HG02870 (cell line): ENCODE measurements at regions not wholly inside any gene's neighbourhood (a gene's known extent, or its start where the extent isn't known, plus 50 kb on each side); places are given as distances from the start of the nearest gene placed in this dataset.
"Not testable (repeated sequence)": the region's sequence is repeated elsewhere in the genome, so short reads cannot be mapped to it uniquely, and the experiment has no call there.

ENCODE experiments used
- ATAC-seq: cut with Tn5 transposase; IDR thresholded peaks from one replicate; pipeline ENCODE4 v1.9.1; 2021; ENCODE audit warnings: mild to moderate bottlenecking, moderate library complexity; ENCODE audit not compliant: unreplicated experiment

GRCh38 chr12:131213896-131214442, 260.3 kb downstream of the ADGRD1 start:
- ATAC-seq, result no peak

- ATAC-seq, result not testable (repeated sequence)
These were observed 261.2 kb downstream of the ADGRD1 start for GRCh38 chr12:131214936-131215335.

- not testable (repeated sequence) for ATAC-seq
These were observed 262.9 kb downstream of the ADGRD1 start for GRCh38 chr12:131216587-131216986.

- no peak for ATAC-seq
These were observed 263.4 kb downstream of the ADGRD1 start for GRCh38 chr12:131217024-131217586.

DNA sequence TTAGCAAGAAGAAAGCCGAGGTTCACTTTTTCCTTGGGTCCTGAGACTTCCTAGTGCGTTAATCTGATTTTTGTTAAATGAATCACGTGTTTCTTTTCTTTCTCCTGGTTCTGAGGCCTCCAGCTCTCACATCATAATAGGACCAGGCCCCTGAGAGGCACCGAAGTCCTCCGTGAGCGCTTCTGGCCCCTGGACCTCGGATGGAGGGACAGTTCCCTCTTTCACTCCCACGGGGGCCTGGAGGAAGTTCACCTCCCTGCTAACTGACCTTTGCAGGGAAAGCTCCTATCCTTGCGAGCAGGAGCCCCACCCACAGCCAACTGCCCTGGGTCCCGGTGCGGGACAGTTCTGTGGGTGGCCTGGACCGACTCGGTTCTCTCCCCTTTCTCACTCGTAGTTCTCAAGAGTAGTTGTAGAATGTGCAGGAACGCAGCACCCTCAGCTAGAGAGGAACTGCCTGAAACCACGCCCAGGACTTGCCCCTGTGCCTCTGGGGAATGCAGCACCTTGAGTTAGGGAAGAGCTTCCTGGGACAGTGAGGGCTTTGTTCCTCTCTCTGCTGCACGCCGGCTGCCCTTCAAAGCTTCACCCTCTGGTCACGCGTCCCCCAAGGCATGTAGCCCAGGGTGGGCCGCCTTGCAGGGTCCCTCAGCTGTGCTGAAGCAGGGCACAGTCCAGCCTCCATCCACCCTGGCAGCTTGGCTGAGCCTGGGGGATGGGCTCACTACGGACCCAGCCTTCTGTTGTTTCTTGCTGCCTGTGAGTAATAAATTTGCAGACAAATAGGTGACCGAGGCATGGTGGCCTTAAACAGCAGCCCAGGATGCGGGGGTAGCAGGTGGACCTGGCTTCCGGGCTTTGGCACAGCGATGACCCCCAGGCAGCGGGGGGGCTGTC, 264.6 kb downstream of the ADGRD1 start:
- ATAC-seq, result no peak

DNA sequence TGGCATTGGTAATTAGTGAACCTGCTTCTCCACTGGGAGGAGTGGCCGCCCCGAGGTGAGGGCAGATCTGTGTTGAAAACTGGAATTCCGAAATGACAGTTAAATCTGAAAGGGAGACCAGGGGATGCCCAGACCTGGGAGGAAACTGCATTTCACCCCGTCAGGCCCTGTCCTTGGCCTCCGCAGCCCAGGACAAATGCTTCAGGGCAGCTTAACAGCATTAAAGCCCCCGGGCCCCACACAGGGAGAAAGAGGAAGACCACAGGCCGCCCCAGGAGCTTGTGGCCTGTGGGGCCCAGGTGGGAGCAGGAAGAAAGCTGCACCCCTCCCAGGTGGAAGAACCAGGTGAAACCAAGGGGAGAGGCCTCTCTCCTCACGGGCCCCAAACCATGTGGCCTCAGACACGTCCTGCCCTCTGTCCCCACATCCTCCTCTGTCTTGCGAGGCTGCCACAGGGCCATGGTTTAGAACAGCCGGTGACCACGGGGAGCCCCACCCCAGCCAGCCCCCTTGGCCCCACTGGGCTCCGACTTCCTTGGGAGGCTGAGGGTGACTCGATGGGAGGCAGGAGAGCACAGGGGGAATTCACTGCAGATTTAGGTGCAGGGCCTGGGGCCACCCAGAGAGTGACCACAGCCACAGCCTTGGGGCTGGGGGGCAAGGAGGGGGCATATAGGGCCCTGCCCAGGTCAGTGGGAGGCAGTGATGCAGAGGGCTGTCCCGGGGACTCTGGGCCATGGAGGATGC, 265.4 kb downstream of the ADGRD1 start:
- no peak for ATAC-seq

DNA sequence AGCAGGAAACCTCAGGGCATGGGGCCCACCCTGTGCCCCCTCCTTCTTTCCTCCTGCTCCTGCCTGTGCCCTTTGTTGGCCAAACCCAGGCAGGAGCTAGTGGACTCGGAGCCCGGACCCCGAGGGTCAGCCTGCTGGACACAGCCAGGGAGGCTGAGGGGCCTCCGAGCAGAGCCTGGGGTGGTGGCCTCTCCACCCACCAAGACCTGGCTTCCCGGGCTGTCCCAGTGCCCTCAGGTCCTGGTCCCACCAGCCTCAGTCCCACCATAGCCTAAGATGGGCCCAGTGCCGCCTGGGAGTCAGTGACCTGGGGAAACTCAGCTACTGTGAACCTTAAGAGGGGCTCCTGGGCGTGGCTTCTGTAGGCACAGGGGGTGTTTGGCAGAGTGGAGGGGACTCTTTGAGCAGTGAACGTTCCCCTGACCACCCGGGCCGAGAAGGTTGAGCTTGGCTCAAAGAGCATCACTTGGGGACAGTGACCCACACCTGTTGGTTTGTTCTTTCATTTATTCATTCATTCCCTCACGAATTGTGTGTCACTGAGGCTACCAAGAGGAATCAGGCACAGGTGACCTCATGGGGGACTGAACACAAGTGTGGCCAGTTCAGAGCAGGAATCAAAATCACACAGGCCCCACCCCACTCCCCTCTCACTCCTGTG, 266.1 kb downstream of the ADGRD1 start:
- no peak for ATAC-seq

DNA sequence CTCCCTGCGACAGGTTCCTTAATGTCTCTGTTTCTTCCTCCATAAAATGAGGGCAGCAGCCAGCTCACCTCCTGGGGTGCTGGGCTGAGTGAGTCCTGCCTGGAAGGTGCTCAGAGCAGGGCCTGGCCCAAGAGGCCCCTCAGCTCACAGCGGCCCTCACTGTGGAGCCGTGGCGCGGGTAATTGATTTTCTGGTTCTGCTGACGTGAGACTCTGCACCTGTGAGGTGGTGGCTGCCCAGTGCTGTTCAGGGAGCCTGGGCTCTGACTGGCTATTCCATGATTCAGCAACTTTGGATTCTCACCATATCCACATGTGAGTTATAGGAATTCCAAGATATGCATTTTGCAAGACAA, 266.6 kb downstream of the ADGRD1 start:
- no peak for ATAC-seq

GRCh38 chr12:131221061-131221956, 267.6 kb downstream of the ADGRD1 start:
- ATAC-seq, result no peak

- no peak for ATAC-seq
These were observed 268.2 kb downstream of the ADGRD1 start for GRCh38 chr12:131221957-131222328.

DNA sequence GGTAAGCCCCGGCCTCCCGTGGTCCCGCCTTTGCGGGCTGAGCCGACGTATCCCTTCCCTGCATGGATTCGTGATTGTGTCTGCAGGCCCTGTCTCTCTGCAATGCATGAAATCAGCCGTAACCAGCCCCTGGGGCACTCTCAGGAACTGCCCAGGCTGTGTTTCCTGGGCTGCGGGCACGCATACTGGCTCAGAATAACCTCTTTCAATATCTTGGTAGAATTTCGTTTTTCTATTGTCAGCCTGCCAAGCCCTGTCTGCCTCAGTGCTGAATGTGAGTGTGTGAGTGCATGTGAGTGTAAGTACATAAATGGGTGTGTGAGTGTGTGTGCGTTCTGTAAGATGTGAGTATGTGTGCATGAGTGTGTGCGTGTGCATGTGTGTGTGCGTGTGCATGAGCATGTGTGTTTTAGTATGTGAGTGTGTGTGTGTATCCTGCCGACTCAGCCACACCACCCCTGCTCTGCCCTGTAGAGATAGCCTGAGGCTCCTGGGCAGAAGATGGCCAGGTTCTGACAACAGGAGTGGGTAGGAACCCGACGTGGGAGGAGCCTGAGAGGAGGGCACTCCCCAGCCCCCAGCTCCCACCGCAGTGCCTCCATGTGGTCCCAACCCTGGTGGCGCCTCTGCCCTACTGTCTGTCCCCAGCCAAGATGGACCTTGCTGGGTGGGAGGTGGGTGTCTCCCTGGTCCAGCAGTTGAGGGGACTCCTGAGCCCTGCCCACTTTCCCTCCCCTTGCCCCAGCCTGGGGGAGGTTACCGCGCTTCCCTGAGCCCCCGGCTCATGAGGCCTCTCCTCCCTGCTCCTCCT, 268.8 kb downstream of the ADGRD1 start:
- ATAC-seq, result peak; percentile 39

GRCh38 chr12:131223171-131223761, 269.6 kb downstream of the ADGRD1 start:
- ATAC-seq, result no peak

DNA sequence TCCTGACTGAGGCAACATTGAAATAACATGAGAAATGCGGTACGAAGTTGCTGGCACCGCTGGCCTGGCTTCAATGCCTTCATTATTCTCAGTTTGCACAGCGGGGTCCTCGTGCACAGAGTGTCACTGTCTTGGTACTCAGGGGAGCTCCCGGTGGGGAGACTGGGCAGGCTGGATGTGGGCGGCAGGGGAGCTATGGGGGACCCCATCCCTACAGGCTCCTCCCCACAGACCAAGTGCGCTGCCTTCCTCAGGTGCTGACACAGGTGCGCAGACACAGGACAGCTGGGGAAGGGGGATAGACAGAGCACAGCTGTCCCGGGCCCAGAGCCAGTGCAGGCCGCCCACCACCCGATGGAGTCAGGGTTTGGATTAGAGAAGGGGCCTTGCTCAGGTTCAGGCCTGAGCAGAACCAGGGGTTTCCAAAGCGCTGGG, 270.1 kb downstream of the ADGRD1 start:
- ATAC-seq, result no peak

DNA sequence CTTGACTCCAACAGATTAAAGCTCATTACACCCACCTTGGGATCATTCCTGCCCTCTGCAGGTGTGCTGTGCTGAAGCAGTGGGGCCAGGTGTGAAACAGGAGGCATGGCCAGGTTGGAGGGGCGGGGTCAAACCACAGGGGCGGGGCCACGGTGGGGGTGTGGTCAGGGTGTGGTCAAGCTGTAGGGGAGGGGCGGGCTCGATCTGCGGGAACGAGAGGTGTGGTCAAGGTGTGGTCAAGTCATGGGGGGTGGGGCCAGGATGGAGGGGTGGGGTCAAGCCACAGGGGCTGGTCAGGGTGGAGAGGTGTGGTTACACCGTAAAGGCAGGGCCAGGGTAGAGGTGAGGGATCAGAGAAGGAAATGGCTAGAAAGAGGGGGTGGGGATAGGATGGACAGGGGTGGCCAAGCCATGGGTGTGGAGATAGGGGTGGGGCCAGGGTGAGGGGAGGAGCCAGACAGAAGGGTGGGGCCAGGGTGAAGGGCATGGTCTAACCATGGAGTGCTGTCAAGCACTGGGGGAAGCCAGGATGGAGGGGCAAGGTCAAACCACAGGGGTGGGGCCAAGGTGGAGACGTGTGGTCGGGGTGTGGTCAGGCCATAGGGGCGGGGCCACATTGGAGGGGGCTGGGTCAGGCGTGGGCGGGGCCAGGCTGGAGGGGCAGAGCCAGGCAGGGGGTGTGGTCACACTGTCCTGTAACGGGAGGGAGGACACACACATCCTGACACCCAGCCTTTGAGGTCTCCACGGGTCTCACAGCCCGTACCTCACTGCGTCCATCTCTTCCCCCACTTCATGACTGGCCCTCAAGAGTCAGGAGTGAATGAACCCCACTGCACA, 270.7 kb downstream of the ADGRD1 start:
- ATAC-seq, result not testable (repeated sequence)

GRCh38 chr12:131225066-131225380, 271.3 kb downstream of the ADGRD1 start:
- not testable (repeated sequence) for ATAC-seq

DNA sequence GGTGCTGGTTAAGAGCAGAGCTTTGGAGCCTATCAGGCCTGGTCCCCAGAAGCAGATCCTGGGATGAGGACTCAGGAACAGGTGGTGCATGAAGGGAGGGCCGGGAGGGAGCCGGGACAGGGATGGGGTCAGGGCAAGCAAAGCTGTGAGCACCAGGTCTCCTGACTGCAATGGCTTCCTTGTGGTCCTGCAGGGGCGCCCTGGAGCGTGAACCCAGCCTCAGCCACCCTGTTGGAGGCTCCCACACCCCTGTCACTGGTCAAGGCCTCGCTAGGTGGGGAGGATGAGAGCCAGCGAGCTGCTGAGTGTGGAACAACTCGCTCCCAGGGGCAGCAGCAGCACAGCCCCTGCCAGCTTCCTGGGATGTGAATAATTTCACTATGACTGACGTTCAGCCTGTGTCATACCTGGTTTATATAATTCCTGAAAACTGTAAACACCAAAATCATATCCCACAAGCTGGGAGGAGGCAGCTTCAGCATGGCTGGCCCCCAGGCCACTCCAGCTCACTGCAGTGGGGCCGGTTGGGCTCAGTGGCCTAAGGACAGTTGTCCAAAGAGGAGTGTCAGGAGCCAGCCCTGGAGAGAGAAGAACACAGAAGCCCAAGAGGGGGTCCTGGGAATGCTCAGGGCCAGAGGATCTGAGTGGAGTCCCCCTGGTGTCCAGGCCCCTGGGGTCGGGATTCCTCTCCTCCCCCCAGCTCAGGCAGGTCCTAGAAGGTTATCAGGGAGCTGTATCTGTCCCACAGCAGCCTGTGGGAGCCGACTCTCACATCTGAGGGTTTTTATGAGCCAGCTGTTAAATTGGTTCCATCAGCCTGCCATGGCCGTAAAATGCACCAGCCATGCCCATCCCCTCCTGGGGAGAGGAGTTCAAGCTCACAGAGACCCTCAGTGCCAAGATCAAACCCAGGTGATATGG, 272.9 kb downstream of the ADGRD1 start:
- ATAC-seq, result no peak

DNA sequence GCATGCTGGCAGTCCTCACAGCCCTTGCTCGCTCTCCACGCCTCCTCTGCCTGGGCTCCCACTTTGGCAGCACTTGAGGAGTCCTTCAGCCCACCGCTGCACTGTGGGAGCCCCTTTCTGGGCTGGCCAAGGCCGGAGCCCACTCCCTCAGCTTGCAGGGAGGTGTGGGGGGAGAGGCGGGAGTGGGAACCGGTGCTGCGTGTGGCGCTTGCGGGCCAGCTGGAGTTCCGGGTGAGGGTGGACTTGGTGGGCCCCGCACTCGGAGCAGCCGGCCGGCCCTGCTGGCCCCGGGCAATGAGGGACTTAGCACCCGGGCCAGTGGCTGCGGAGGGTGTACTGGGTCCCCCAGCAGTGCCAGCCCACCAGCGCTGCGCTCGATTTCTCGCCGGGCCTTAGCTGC, 273.9 kb downstream of the ADGRD1 start:
- ATAC-seq, result not testable (repeated sequence)
